WI38 (cell line): ENCODE measurements at regions not wholly inside any gene's neighbourhood (a gene's known extent, or its start where the extent isn't known, plus 50 kb on each side); places are given as distances from the start of the nearest gene placed in this dataset.
A peak's percentile ranks its signal among the peaks of the same experiment; 100 is the strongest.

Source experiments
- H3K4me3 ChIP-seq: 2 replicates; pipeline ENCODE4 v1.5.1; 2011; ENCODE audit warnings: low read depth, mild to moderate bottlenecking, control low read depth, low read length
- CTCF ChIP-seq: IDR thresholded peaks from 2 replicates; pipeline ENCODE4 v1.5.1; 2012; ENCODE audit warnings: low read depth, mild to moderate bottlenecking, control low read depth, low read length

DNA sequence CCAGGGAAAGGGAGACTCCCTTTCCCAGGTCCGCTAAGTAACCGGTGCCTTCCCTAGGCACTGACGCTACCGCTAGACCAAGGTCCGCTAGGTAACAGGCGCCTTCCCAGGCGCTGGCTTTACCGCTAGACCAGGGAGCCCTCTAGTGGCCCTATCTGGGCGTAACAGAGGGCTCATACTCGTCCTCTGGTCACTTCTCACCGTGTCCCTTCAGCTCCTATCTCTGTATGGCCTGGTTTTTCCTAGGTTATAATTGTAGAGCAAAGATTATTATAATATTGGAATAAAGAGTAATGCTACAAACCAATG, 921.3 kb upstream of the PCDH10 start:
- TF ChIP-seq CTCF, result peak; percentile 55
- H3K4me3 ChIP-seq, result peak overlapping the region; percentile 21; the same call in 1 of the 2 replicates

DNA sequence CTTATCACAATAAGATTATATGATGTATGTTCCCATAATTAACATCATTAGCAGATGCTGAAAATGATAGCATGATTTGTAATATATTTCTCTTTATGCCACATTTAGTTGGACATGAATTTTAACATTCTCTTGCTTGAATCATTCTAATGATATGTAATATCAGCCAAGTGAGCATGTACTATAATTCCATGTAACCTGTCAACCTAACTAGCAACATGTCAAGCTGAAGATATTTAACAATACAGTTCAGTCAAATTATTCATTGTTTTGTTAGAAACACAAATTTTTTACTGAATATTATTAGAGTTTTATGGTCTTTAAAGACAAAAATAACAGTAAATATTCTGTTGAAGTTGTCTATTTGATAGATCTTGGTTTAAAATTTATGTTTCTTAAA, 920.4 kb upstream of the PCDH10 start:
- H3K4me3 ChIP-seq, result no peak overlapping the region
- no peak for TF ChIP-seq CTCF

GRCh38 chr4:132230025-132230424, 919.1 kb upstream of the PCDH10 start:
- no peak for TF ChIP-seq CTCF
- no peak overlapping the region for H3K4me3 ChIP-seq

DNA sequence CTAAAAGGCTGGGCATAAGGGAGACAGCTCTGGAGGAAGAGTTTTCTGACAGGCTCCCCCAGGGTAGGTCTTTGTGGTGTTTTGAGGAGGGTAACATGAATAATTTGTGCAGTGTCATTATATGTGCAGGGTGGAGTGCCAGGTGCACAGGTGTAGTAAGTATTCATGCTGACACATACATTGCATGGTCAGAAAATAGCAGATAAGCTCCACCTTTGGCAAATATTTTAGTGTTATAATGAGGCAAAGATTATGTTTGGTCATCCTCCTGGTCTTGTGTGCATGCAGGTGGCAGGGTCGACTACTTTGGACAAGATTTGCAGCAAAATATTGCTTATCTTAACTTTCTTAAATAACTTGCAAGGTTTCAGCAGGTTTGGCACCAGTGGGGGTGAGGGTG, 910.4 kb upstream of the PCDH10 start:
- no peak overlapping the region for H3K4me3 ChIP-seq
- no peak for TF ChIP-seq CTCF

DNA sequence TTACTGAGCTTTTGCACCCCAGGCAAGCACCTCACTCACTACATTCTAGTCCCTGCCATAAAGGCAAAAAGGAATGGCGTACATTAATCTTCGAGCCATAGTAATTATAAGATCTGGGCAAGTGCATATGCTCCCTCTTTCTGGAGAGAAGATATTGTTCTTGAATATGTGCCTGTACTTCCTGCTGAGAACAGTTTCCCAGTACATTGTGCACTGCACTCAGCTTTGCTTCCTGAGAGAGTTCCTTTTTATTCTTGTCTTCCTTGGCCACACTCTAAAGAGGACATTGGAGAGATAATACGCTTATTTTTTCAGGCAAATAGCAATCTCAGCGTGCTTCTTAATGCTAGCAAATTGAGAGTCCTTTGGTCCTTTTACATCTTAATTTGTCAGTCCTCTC, 909.0 kb upstream of the PCDH10 start:
- H3K4me3 ChIP-seq, result no peak overlapping the region
- no peak for TF ChIP-seq CTCF

- no peak for TF ChIP-seq CTCF
- H3K4me3 ChIP-seq, result no peak overlapping the region
These were observed 903.8 kb upstream of the PCDH10 start for GRCh38 chr4:132245319-132245718.

GRCh38 chr4:132264176-132264575, 884.9 kb upstream of the PCDH10 start:
- TF ChIP-seq CTCF, result no peak
- H3K4me3 ChIP-seq, result no peak overlapping the region
